ENCODE measurements at regions not wholly inside any gene's neighbourhood (a gene's known extent, or its start where the extent isn't known, plus 50 kb on each side); places are given as distances from the start of the nearest gene placed in this dataset.
"Not testable (repeated sequence)": the region's sequence is repeated elsewhere in the genome, so short reads cannot be mapped to it uniquely, and the experiment has no call there.

DNA sequence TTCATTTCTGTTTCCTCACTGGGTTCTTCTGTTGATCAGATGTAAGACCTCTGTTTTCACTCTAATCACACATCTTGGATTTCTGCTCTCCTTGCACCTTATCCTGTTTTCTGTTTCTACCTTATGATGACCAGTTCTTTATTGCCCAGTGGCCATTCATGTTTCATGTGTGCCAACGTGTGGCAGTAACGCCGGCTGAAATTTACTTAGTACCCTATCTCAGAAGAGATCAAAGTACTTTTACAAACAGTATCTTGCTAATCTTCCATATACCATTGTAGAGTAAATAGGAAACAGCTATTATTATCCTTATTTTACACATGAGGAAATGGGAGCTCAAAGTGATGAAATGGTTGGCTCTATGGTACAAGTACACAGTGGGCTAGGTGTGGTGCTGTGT is 74.0 kb downstream of the GATA3 start:
- DNase-seq (ENCODE audit: low read depth in 1 of 2, low spot score in 1 of 2), result no peak

DNA sequence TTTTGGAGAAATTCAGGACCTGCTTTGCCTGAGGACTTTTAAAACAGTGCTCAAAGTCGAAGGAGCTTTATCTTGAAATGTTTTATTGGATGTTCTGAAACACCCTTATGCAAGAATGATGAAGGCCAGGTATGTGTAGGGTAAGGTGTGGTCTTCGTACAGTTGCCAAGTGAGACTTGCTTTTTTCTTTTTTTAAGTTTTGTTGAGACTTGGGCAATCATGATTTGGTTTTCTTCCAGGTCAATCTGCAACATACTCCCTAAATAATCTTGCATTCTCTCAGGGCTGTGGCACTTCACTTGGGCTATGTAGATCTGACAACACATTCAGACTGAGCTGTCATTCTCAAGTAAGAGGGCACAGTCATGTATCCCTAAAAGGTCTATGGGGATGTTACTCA is 75.0 kb downstream of the GATA3 start:
- no peak for DNase-seq (ENCODE audit: low read depth in 1 of 2, low spot score in 1 of 2)

DNA sequence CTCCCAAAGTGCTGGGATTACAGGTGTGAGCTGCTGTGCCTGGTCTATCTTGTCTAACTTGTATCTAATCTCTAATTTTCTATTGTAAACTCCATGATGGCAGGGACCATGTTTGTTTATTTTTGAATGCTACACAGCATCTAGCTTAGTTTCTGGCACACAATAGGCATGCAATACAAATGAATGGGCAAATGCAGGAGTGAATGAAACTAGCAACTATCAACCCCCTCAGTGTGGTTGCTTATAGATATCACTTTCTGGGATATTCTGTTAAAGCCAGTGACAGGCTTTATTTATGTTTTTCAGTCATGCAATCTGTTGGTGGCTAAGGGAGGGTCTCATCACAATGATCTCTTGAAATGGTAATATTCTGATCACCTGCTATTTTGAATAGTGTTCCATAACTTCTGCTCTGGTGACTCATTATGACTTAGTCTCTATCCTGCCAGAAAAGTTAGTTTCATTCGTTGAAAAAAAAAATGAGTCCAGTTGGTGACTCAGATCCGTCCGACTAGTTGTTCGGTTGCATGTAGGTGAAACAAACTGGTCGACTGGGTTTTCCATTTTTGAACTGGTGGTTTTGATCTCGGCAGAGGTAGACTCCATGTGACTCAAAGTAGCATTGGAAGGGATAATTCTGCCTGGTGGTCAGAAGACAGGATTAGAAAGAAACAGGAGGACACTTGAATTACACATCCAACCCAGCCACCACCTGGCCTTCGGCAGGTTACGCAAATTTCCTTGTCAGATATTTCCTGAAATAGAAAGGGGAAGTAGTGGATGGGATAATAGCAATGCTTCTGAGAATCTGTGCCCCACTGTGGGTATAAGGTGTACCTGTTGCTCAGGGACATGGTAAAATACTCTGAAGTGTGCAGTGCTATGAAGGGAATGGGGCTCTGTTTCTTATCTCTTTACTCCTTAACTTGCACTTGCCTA is 76.8 kb downstream of the GATA3 start:
- peak in 1 of 2 donors; percentile 60 for DNase-seq (ENCODE audit: low read depth in 1 of 2, low spot score in 1 of 2)

DNA sequence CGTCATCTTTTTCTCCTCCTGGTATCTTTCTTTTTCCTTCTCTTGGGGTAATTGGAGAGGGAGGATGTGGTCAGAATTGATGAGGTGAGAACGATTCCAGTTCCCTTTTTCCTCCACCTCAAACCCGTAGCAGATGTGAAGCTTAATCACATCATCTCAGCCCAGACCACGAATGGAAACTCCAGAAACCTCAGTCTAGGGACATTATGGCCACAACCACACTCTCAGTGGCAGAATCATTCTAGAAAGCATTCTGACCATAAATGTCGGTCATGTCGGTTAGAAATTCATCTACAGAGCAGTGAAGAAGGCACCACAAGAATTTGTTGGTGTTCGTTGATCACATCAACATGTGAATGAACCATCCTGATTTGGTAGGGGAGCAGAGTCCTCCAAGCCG is 78.7 kb downstream of the GATA3 start:
- DNase-seq (ENCODE audit: low read depth in 1 of 2, low spot score in 1 of 2), result no peak

DNA sequence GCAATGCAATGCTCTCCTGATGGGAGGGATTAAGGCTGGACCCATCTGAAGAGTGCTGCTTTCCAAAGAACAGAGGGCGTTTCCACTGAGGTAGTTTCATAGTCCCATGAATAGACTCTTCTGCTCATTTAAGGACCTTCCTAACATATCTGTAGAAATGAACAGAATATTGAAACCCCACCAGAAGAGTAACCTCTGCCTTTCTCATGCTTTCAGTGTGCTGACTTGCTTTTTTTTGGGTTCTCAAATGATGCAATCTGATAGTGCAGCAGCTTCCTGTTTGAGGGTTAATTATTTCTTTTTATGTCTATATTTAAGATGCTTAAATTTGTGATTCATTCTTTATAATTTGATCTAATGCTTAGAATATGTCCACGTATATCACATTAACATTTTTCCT is 82.2 kb downstream of the GATA3 start:
- no peak for DNase-seq (ENCODE audit: low read depth in 1 of 2, low spot score in 1 of 2)

DNA sequence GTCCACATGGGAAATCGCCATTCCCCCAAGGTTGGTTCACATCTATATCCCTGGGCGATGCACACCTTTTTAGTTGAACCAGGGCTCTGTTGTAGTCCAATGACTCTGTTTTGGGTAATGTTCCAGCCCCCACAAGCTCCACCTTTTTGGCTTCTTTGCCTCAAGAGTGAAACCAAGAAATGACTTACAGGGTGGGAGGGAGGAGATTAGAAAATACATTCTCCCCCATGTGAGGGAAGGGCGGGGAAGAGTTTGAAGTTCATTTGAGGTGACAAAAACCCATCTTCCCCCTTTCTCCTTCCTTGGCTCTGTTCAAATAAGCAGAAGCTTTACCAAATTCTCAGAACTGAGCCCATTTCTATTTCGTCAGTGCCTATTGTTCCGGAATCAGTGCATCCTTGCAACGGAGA is 82.8 kb downstream of the GATA3 start:
- DNase-seq (ENCODE audit: low read depth in 1 of 2, low spot score in 1 of 2), result peak in 1 of 2 donors; percentile 30

DNA sequence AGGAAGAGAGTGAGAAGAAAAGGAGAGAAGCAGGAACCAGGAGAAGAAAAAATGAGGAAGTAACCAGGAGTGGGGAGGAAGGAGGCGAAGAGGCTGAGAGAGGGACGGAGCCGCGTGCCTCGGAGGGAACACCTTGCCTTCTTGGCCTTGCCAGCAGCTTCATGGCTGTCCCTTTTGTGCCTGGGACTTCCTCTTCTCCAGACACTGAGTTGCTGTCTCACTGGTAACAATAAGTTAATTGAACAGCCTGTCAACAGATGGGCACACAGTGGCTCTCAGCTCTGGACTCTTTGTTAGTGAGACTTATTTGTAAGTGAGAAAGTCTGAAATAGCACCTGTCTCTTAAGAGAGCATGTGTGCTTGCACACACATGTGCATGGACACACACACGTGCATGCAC is 83.2 kb downstream of the GATA3 start:
- no peak for DNase-seq (ENCODE audit: low read depth in 1 of 2, low spot score in 1 of 2)

DNA sequence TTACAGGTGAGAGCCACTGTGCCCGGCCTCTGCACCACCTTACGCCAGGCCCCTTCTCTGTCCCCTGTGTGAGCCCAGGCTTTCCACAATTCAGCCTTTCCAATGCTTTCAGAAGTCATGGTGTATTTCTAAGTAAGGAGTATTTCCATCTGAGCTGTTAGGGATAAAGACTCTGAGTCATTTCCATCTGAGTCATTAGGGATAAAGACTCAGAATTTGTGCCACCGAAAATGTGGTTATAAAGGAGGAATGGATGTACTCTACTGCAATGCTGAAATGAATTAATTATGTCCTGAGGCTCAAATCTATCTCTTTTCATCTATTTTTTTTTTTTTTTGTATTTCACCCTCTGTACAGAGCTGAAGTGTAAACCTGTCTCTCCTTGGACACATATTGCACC is 84.0 kb downstream of the GATA3 start:
- DNase-seq (ENCODE audit: low read depth in 1 of 2, low spot score in 1 of 2), result no peak

DNA sequence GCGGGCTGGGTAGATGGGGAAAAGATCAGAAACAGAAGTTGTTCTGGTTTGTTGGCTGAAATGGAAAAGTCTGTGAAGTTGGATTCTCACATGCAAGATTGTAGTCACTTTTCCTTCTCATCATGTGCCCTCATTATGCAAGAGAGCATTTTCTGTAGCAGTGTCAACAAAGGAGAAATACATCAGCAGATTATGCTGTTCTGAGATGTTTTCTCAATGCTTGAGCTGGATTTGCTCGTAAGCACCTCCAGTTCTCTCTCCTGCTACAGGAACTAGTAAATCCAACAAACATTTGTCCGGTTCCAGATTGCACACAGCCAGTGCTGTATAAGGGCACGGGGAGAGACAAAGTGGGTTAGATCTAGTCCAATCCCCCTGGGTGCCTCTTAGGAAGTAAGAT is 90.0 kb downstream of the GATA3 start:
- no peak for DNase-seq (ENCODE audit: low read depth in 1 of 2, low spot score in 1 of 2)

DNA sequence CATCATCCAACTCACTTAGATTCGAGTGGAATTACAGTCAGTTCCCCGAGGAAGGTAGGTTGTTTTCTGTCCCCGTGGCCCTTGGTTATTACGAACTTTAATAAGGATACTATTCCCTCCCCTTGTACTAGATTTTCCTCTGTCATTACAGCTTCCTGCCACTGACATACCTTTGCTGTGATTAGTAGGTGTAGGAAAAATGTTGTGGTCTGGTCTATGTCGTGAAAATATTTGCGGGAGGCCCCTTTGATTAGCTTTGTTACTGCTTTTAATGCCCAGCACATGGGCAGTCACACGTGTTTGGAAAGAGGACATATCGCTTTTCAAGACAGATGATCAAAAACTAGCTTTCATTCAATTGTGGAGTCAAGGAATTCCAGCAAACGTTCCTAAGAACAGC is 92.2 kb downstream of the GATA3 start:
- no peak for DNase-seq (ENCODE audit: low read depth in 1 of 2, low spot score in 1 of 2)

DNA sequence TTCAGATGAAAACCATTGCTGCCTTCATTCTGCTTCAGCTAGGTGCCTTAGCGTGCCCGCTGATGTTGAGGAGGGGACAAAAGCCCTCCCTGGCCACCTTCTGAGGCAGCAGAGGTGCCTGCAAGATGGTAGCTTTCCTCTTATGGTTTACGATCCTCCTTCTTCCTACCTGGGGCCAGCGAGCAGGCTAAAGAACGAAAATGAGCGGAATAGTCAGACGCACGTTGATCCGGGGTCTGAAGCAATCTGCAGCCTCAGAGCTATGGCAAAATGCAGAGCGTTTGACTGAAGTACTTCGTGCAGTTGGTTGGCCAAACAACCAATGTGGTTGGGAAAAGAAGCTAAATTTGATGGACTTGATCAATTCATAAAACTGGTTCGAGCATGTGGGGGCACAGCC is 95.5 kb downstream of the GATA3 start:
- DNase-seq (ENCODE audit: low read depth in 1 of 2, low spot score in 1 of 2), result no peak

DNA sequence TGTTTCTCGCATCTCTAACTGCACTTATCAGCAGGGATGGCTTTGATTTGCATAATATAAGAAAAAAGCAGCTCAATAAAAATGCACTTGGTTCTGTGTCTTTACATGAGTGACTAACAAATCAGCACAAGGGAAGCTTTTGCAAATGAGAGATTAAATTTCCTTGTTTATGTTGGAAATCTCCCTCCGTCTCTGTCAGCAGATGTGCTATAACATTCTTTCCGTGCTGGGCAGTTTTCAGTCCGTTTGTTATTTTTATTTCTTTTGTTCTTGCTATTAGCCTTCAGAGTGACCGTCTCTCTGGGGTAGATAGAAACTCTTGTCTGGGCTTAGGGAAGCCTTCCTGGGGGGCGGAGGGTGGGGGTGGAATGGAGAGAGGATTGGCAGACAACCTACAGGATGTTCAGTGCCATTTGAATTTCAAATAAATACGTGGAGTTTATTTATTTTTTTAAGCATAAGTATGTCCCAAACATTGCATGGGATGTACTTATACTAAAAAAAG is 96.0 kb downstream of the GATA3 start:
- no peak for DNase-seq (ENCODE audit: low read depth in 1 of 2, low spot score in 1 of 2)

DNA sequence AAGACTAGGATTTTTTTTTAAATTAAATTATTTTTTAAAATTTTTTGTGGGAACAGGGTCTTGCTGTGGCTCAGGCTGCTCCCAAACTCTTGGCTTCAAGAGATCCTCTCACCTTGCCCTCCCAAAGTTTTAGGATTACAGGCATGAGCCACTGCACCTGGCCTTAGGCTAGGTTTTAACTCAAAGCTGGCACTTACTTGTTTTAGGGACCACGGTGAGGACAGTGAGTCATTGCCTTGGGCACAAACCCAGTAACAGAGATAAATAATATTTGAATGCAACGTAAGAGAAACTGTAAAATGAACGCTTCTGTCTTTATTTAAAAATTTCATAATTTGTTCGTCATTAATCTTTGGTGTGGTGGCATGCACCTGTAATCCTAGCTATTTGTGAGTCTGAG is 96.6 kb downstream of the GATA3 start:
- DNase-seq (ENCODE audit: low read depth in 1 of 2, low spot score in 1 of 2), result no peak

DNA sequence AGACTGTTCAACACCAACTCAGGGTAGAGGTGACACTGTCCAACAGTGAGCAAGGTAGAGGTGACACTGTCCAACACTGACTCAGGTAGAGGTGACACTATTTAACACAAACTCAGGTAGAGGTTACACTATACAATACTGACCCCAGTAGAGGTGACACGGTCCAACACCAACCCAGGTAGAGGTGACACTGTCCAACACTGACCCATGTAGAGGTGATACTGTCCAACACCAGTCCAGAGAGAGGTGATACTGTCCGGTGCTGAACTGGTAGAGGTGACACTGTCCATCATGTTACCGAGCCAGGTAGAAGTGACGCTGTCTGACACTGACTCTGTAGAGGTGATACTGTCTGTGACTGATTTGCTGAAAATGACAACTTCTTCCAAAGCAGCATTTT is 102.4 kb downstream of the GATA3 start:
- no peak for DNase-seq (ENCODE audit: low read depth in 1 of 2, low spot score in 1 of 2)

DNA sequence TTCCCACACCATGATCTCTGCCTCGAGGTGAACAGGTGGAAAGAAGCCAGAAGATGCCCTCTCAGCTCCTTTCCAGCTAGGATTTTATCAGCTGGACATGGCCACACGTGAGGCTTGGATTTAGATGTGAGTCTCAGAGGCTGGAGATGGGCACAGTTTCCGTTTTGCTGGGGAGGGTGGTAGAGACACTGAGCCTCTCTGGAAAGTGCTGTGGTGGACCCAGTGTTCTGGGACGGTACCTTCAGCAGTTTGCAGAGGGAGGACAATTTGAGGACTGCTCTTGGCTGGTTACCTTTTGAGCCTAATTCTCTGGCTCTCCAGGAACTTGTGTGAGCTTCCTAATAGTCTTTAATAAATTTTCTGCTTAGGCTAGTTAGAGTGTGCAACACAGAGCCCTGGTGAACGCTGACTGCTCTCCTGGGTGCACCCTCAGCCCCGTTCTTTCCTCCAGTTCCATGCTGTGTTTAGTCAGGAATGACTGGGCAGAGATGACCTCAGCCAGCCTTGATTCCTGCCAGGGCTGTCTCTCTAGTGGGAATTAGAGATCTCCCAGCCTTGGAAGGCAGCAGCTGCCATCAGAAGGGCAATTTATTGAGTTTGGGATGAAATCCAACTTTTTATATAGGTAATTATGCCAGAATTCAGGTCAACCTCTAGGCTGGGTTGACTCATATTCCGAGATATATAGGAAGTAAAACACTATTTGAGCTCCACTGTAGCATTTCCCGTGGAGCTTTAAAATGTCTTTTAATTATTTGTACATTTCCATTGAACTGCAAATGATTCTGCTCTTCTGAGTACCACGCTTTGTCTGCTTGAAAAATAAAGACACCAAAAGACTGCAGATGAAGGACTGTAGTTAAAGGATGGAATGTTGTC is 103.9 kb downstream of the GATA3 start:
- DNase-seq (ENCODE audit: low read depth in 1 of 2, low spot score in 1 of 2), result no peak

DNA sequence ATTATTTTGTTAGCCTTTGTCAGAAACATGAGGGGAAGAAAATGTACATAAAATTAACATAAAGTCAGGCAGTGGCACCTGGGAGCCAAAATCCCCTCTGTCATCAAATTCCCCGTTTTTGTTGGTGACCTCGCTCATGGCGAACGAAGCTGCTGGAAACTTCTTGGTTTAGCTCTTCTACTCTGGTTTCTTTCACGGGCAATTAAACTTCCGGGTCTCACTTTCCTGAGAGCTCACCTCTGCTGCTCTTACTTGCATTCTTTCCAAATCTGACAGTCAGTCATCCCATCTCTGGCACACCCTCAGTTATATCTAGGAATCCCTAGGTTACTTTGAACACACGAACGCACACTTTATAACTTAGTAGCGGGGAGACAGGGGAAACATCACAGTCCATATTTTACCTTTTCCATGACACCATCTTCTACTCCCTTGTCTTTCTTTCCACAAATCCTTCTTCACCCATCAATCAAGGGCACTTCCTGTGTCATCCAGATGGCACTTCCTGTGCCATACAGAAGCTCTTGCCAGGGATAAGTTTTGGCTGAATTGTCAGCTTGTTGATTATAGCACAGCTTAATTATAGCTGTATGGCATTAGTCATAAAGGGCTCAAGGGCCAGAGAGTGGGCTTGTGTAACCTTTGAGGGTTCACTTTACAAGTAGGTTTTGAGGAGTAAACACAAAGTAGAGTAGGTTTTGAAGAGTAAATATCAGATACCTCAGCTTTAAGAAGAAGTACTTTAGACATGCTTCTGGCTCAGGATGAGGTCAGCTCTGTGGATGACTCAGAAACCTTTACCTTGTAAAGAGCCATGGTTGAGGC is 105.1 kb downstream of the GATA3 start:
- no peak for DNase-seq (ENCODE audit: low read depth in 1 of 2, low spot score in 1 of 2)

DNA sequence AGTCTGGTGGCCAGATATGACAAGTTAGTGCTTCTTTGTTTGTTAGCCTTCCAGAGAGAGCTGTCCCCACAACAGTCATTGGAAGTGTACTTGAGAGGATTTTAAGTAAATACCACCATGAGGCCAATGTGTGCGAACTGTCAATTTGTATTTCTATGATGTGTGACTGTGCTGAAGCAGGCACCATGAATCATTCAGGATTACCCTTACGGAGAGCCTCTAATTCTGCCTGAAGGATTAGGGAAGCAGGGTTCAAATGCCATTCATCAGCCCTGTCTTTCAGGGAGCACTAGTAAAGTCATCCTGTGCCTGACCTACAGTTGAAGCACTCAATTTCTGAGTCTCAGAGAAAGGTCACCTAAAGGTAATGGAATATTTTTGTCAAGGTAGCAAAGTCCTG is 109.3 kb downstream of the GATA3 start:
- DNase-seq (ENCODE audit: low read depth in 1 of 2, low spot score in 1 of 2), result no peak

DNA sequence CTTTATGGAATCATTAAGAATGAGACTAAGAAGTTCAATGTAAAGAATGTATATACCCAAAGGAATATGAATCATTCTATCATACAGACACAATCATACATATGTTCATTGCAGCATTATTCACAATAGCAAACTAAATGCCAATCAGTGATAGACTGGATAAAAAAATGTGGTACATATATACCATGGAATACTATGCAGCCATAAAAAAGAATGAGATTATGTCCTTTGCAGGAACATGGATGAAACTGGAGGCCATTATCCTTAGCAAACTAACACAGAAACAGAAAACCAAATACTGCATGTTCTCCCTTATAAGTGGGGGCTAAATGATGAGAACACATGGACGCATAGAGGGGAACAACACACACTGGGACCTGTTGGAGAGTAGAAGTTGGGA is 110.2 kb downstream of the GATA3 start:
- not testable (repeated sequence) for DNase-seq (ENCODE audit: low read depth in 1 of 2, low spot score in 1 of 2)

DNA sequence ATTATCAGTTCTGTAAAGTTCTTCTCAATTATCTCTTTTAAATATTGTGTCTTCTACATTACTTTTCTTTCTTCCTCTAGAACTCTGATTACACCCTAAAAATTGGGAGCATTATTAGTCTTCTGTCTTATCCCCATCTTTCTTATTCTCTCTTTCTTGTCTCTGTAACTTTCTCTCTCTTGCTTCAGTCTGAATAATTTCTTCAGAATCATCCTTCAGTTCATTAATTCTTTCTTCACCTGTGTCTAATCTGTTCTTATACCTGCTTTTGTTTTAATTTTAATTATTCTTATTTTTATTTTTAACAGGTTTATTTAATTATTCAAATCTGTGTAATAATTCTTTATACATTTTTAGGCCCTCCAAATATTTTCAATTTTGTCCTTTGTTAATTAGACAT is 114.3 kb downstream of the GATA3 start:
- no peak for DNase-seq (ENCODE audit: low read depth in 1 of 2, low spot score in 1 of 2)

DNA sequence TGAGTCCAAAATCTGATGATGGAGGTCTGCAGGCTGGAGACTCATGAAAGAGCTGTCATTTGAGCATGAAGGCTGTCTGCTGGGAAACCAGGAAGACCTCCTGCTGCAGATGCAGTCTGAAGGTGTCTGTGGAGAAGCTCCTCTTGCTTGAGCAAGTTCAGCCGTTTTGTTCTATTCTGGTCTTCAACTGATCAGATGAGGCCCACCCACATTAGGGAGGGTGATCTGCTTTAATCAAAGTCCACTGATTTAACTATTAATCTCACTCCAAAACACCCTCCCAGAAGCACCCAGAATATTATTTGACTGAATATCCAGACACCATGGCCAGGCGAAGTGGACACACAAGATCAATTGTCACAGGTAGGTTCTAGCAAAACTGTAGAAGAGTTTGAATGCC is 116.5 kb downstream of the GATA3 start:
- no peak for DNase-seq (ENCODE audit: low read depth in 1 of 2, low spot score in 1 of 2)

DNA sequence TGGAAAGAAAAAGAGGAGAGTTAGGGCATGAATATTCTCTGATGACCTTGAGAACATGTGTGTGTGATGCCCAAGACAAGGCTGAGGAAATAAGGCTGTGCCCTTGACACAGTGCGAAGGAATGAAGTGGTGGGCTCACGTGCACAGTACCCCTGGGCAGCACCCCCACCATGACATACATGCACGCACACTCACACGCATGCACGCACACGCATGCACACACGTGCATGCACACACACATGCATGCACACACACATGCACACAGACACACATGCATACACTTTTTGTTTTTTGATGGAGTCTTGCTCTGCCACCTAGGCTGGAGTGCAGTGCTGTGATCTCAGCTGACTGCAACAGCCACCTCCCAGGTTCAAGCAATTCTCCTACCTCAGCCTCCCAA is 118.1 kb downstream of the GATA3 start:
- DNase-seq (ENCODE audit: low read depth in 1 of 2, low spot score in 1 of 2), result no peak
